ENCODE measurements at regions not wholly inside any gene's neighbourhood (a gene's known extent, or its start where the extent isn't known, plus 50 kb on each side); places are given as distances from the start of the nearest gene placed in this dataset.

GRCh38 chr2:120884472-120885290, 149.0 kb downstream of the GLI2 start:
- no peak for FAIRE-seq

- FAIRE-seq: no peak
Measured at GRCh38 chr2:120885321-120885720, 149.7 kb downstream of the GLI2 start.

- FAIRE-seq: no peak
Measured at GRCh38 chr2:120885749-120886148, 150.1 kb downstream of the GLI2 start.

GRCh38 chr2:120886534-120887319, 151.1 kb downstream of the GLI2 start:
- no peak for FAIRE-seq

GRCh38 chr2:120887320-120887697, 151.6 kb downstream of the GLI2 start:
- no peak for FAIRE-seq

- no peak for FAIRE-seq
Measured at GRCh38 chr2:120887741-120888231, 152.1 kb downstream of the GLI2 start.

- no peak for FAIRE-seq
Measured at GRCh38 chr2:120888851-120889250, 153.2 kb downstream of the GLI2 start.

- no peak for FAIRE-seq
Measured at GRCh38 chr2:120889936-120890335, 154.3 kb downstream of the GLI2 start.

GRCh38 chr2:120890566-120891360, 155.1 kb downstream of the GLI2 start:
- FAIRE-seq: no peak

- FAIRE-seq: no peak
Measured at GRCh38 chr2:120892271-120892966, 156.8 kb downstream of the GLI2 start.

- no peak for FAIRE-seq
Measured at GRCh38 chr2:120892967-120893667, 157.4 kb downstream of the GLI2 start.

GRCh38 chr2:120893811-120894584, 158.3 kb downstream of the GLI2 start:
- FAIRE-seq: no peak

GRCh38 chr2:120894966-120895365, 159.3 kb downstream of the GLI2 start:
- no peak for FAIRE-seq

GRCh38 chr2:120896126-120896525, 160.5 kb downstream of the GLI2 start:
- FAIRE-seq: no peak

GRCh38 chr2:120896901-120897300, 161.2 kb downstream of the GLI2 start:
- no peak for FAIRE-seq

- no peak for FAIRE-seq
Measured at GRCh38 chr2:120897399-120897798, 161.7 kb downstream of the GLI2 start.

- no peak for FAIRE-seq
Measured at GRCh38 chr2:120898496-120898895, 162.8 kb downstream of the GLI2 start.

- no peak for FAIRE-seq
Measured at GRCh38 chr2:120898961-120899750, 163.5 kb downstream of the GLI2 start.

- FAIRE-seq: no peak
Measured at GRCh38 chr2:120899771-120900170, 164.1 kb downstream of the GLI2 start.

- no peak for FAIRE-seq
Measured at GRCh38 chr2:120901201-120901600, 165.5 kb downstream of the GLI2 start.

Measured in G401.6 (cell line).